Endodermal cell (in vitro differentiated cells): ENCODE measurements at regions not wholly inside any gene's neighbourhood (a gene's known extent, or its start where the extent isn't known, plus 50 kb on each side); places are given as distances from the start of the nearest gene placed in this dataset.

Experiments used
- DNase-seq: peaks from one replicate; pipeline ENCODE4 v3.0.0-alpha.2; 2017
- H3K27ac ChIP-seq: 2 replicates; pipeline ENCODE4 v1.5.1; 2013; ENCODE audit warnings: mild to moderate bottlenecking, low read depth, low read length, moderate library complexity
- H3K27me3 ChIP-seq: 2 replicates; pipeline ENCODE4 v1.6.1; 2013; ENCODE audit warnings: mild to moderate bottlenecking, low read length, moderate library complexity; ENCODE audit not compliant: insufficient read depth, control insufficient read depth, poor library complexity, severe bottlenecking
- H3K36me3 ChIP-seq: 2 replicates; pipeline ENCODE4 v1.7.0; 2013; ENCODE audit warnings: mild to moderate bottlenecking, low read length, moderate library complexity; ENCODE audit not compliant: control insufficient read depth, insufficient read depth
- H3K4me1 ChIP-seq: one replicate; pipeline ENCODE4 v1.7.0; 2013; ENCODE audit warnings: low read length; ENCODE audit not compliant: control insufficient read depth, insufficient read depth
- H3K4me3 ChIP-seq: 2 replicates; pipeline ENCODE4 v1.5.1; 2013; ENCODE audit warnings: mild to moderate bottlenecking, low read length, moderate library complexity
- H3K9ac ChIP-seq: 2 replicates; pipeline ENCODE4 v1.6.1; 2013; ENCODE audit warnings: mild to moderate bottlenecking, low read length, moderate library complexity; ENCODE audit not compliant: poor library complexity, severe bottlenecking; ENCODE audit errors: extremely low read depth
- H3K9me3 ChIP-seq: 2 replicates; pipeline ENCODE4 v1.6.1; 2013; ENCODE audit warnings: mild to moderate bottlenecking, low read length, moderate library complexity; ENCODE audit not compliant: control insufficient read depth
- H3K27ac Mint-ChIP-seq: 2 replicates; pipeline ENCODE4 v1.8.0; 2020; ENCODE audit warnings: mixed read lengths
- H3K27me3 Mint-ChIP-seq: 2 replicates; pipeline ENCODE4 v1.8.0; 2021; ENCODE audit warnings: mild to moderate bottlenecking, mixed read lengths; ENCODE audit not compliant: insufficient read depth
- H3K36me3 Mint-ChIP-seq: 2 replicates; pipeline ENCODE4 v1.8.0; 2020; ENCODE audit warnings: low read depth, mixed read lengths
- H3K4me1 Mint-ChIP-seq: 2 replicates; pipeline ENCODE4 v1.8.0; 2020; ENCODE audit warnings: mixed read lengths
- H3K4me3 Mint-ChIP-seq: 2 replicates; pipeline ENCODE4 v1.8.0; 2020; ENCODE audit warnings: mild to moderate bottlenecking, moderate library complexity, mixed read lengths
- H3K9me3 Mint-ChIP-seq: 2 replicates; pipeline ENCODE4 v1.8.0; 2020; ENCODE audit warnings: mild to moderate bottlenecking, mixed read lengths
- WGBS, 2 experiments: methylation state at CpG; one replicate each; pipeline versions ENCODE4 v1.1.5 to v1.1.7; 2013; ENCODE audit warnings: missing lambda C conversion rate in 2 of 2, mixed read lengths in 1 of 2; ENCODE audit not compliant: insufficient coverage in 1 of 2, insufficient read length in 1 of 2; 5-methylcytosine and 5-hydroxymethylcytosine counted together
- TF ChIP-seq, protein P1 (sequence below): fragments of 200-600 bp; sonication (generic); conservative IDR thresholded peaks from 2 replicates; pipeline ENCODE4 v1.5.0; 2021; ENCODE audit warnings: antibody characterized with exemption, mild to moderate bottlenecking

DNA sequence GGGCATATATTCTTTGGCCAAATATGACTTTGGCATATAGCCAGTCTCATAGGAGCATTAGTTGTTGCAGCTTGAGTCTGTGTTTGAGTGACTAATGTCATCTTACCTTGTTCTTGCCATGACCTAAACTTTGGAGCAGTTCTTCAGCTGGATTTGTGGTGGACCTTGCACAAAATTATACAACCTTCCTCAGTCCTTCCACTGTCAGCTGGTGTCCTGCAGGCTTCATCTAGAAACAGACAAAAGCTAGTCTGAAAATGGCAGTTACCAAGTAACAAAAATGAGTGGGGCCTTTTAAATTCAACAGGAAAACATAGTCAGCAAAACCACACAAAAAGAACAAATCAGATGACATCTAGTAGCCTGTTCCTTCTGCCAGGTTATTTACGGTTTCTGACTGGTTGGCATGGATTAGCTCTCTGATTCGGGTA, 59.5 kb upstream of the HECTD2 start:
- Histone ChIP-seq H3K4me1 (no peaks in the 10 kb centered on the region), H3K36me3 (no peaks in the 10 kb centered on the region), H3K4me3 (no peak overlapping the region), H3K9ac (no peak overlapping the region), H3K27ac (no peak overlapping the region), H3K27me3 (no peaks in the 10 kb centered on the region), H3K9me3 (no peaks in the 10 kb centered on the region)
- no peak overlapping the region for H3K27ac Mint-ChIP-seq
- no peak for DNase-seq
- H3K27me3 Mint-ChIP-seq: peaks cover under 1% of the 10 kb centered on the region
- 80 to 88% methylated on average over 2 of the region's 2 CpGs for WGBS, 2 experiments
- TF ChIP-seq, protein P1, sequence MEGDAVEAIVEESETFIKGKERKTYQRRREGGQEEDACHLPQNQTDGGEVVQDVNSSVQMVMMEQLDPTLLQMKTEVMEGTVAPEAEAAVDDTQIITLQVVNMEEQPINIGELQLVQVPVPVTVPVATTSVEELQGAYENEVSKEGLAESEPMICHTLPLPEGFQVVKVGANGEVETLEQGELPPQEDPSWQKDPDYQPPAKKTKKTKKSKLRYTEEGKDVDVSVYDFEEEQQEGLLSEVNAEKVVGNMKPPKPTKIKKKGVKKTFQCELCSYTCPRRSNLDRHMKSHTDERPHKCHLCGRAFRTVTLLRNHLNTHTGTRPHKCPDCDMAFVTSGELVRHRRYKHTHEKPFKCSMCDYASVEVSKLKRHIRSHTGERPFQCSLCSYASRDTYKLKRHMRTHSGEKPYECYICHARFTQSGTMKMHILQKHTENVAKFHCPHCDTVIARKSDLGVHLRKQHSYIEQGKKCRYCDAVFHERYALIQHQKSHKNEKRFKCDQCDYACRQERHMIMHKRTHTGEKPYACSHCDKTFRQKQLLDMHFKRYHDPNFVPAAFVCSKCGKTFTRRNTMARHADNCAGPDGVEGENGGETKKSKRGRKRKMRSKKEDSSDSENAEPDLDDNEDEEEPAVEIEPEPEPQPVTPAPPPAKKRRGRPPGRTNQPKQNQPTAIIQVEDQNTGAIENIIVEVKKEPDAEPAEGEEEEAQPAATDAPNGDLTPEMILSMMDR: no peak
- H3K4me1 Mint-ChIP-seq: peaks cover 3% of the 10 kb centered on the region
- no peak overlapping the region for H3K4me3 Mint-ChIP-seq
- H3K9me3 Mint-ChIP-seq: no peaks in the 10 kb centered on the region
- no peaks in the 10 kb centered on the region for H3K36me3 Mint-ChIP-seq

DNA sequence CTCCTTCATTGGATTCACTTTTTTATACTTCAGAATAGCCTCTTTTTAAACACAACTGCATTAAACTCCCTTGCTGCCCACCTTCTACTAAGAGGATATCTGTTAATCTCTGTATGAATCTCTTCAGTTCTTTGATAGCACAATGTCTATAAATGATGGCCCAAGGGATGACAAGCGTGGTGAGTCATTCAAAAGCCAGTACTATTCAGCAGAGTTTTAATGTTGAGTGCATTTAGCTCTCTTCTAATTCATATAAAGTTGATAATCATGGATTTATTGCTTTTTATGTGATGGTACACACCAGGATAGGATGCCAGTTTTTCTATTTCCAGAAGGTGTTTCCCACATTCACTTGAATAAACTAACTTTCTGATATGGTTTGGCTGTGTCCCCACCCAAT, 57.4 kb upstream of the HECTD2 start:
- Histone ChIP-seq H3K9me3 (no peaks in the 10 kb centered on the region), H3K27me3 (no peaks in the 10 kb centered on the region), H3K4me1 (no peaks in the 10 kb centered on the region), H3K36me3 (no peaks in the 10 kb centered on the region), H3K4me3 (no peak overlapping the region), H3K9ac (no peak overlapping the region), H3K27ac (no peak overlapping the region)
- H3K36me3 Mint-ChIP-seq: no peaks in the 10 kb centered on the region
- TF ChIP-seq, protein P1: no peak
- no peak overlapping the region for H3K27ac Mint-ChIP-seq
- peaks cover 2% of the 10 kb centered on the region for H3K27me3 Mint-ChIP-seq
- 100% methylated on average over 1 of the region's 1 CpG for WGBS, 2 experiments
- DNase-seq: no peak
- no peak overlapping the region for H3K4me3 Mint-ChIP-seq
- peaks cover 3% of the 10 kb centered on the region for H3K4me1 Mint-ChIP-seq
- H3K9me3 Mint-ChIP-seq: no peaks in the 10 kb centered on the region

DNA sequence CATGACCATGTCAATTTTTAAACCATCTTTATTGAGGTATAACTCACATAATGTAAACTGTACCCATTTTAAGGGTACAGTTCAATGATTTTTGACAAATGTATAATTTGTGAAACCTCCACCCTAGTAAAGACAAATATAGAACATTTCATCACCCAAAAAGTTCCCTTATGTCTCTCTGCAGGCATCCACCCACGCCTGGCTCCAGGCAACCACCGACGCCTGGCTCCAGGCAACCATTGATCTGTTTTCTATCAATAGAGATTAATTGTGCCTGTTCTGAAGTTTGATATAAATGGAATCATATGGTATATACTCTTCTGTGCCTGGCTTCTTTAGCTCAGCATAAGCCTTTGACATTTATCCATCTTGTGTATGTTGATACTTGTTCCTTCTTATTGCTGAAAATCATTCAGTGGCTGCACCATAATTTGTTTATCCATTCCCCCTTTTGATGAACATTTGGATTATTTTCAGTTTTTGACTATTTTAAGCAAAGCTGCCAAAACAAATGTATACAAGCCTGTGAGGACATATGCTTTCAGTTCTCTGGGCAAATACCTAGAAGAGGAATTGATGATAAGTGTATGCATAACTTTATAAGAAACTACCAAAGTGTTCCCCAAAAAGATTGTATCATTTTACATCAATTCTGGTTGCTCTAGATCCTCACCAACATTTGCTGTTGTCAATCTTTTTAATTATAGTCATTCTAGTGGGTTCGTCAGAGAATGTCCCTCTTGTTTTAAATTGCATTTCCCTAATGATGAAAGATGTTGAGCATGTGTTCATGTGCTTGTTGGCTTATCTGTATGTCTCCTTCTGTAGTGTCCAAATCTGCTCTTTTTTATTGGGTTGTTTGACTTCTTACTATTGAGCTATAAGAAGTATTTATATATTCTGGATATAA, 55.7 kb upstream of the HECTD2 start:
- Mint-ChIP-seq H3K4me3 (no peak overlapping the region), H3K9me3 (no peaks in the 10 kb centered on the region), H3K36me3 (no peaks in the 10 kb centered on the region), H3K27me3 (peaks cover 6% of the 10 kb centered on the region), H3K27ac (no peak overlapping the region), H3K4me1 (peaks cover 3% of the 10 kb centered on the region)
- Histone ChIP-seq H3K27ac (no peak overlapping the region), H3K4me3 (no peak overlapping the region), H3K36me3 (no peaks in the 10 kb centered on the region), H3K27me3 (no peaks in the 10 kb centered on the region), H3K4me1 (no peaks in the 10 kb centered on the region), H3K9me3 (no peaks in the 10 kb centered on the region), H3K9ac (no peak overlapping the region)
- 79 to 95% methylated on average over 4 of the region's 4 CpGs for WGBS, 2 experiments
- no peak for DNase-seq
- TF ChIP-seq, protein P1: no peak
